GM21528 (cell line): ENCODE measurements at regions not wholly inside any gene's neighbourhood (a gene's known extent, or its start where the extent isn't known, plus 50 kb on each side); places are given as distances from the start of the nearest gene placed in this dataset.
A peak's percentile ranks its signal among the peaks of the same experiment; 100 is the strongest.
"Not testable (repeated sequence)": the region's sequence is repeated elsewhere in the genome, so short reads cannot be mapped to it uniquely, and the experiment has no call there.

Source experiments
- ATAC-seq: cut with Tn5 transposase; IDR thresholded peaks from one replicate; pipeline ENCODE4 v1.9.1; 2021; ENCODE audit warnings: mild to moderate bottlenecking, moderate library complexity; ENCODE audit not compliant: unreplicated experiment, low FRiP score

DNA sequence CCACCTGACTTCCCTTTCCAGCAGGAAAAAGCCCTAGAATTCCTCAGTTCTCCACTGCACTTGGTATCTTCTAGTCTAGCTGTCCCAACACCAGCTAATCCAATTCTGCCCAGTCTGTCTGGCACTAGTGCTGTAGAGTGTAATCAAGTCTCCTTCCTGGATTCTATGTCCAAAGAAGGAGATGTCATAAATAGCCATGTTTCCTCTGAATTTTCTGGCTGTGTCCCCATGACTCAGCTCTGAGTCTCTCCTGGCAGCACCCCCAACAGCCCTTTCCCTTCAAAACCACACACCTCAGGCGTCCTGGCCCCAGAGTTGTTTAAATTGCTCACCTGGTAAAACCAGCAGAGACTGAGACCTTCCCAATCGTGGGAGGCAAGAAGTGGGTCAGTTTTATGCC lies 197.2 kb downstream of the GRXCR1 start:
- no peak for ATAC-seq

DNA sequence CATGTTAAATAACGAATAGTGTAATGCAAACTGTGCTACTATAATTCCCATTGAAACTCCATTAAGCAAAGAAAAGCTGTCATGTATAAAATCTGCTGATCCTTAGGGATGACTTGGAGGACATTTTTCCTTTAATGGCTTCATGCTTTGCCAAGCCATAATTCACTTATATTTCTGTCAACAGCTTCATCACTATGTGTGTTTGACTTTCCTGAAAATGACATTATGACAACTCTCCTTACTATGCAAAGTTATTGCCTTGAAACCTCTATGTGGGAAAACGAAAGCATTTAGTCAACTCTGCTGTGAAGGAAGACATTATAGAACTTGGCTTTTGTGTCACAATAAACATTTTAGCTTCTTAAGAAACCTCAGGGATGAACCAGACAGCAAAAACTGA lies 210.5 kb downstream of the GRXCR1 start:
- ATAC-seq, result no peak

DNA sequence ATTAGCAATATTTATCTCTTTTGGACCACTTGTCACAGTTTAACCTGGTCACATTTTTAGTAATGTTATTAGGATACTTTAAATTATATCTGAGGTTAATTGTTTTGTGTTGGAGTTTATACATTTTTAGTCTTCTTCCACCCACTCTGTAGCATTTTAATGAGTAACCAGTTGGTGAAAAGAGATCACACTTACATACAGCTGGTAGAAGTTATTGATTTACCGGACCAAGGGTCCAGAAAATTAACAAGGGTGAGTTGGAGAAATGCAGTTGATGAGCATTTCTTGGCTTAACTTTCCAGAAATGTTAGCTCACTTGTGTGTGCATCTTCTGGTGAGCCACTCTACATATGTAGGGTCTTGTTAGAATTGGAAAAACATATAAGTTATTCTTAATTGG lies 219.6 kb downstream of the GRXCR1 start:
- no peak for ATAC-seq

DNA sequence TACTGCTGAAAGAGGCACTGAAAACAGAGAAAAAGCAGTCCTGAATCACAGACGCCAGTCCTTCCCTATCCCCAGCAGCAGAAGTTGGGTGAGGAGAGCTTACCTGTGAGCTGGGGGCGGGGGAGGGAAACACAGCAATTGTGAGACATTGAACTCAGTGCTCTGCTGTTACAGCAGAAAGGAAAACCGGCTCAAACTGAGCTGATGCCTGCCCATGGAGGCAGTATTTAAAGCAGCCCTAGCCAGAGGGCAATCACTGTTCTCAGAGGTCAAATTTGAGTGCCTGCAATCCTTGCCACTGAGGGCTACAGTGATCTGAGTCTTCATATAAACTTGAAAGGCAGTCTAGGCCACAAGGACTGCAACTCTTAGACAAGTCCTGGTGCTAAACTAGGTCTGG lies 220.7 kb downstream of the GRXCR1 start:
- ATAC-seq, result no peak

DNA sequence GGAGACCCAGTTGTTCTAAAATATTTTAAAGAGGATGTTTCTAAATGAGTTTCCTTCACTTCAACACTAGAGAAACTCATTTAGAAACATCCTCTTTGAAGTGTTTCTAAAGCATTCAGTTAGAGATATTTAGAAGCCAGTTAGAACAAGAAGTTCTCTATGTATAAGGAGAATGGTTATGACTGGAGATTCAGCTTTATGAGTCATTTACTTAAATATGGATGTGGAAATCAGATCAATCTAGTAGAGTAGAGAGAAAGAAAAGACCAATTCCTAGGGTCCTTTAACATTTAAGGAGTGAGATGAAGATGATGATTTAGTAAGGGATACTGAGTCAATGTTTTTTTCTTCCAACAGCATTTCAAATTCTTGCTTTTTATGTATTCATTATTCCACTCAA lies 234.1 kb downstream of the GRXCR1 start:
- ATAC-seq, result no peak

DNA sequence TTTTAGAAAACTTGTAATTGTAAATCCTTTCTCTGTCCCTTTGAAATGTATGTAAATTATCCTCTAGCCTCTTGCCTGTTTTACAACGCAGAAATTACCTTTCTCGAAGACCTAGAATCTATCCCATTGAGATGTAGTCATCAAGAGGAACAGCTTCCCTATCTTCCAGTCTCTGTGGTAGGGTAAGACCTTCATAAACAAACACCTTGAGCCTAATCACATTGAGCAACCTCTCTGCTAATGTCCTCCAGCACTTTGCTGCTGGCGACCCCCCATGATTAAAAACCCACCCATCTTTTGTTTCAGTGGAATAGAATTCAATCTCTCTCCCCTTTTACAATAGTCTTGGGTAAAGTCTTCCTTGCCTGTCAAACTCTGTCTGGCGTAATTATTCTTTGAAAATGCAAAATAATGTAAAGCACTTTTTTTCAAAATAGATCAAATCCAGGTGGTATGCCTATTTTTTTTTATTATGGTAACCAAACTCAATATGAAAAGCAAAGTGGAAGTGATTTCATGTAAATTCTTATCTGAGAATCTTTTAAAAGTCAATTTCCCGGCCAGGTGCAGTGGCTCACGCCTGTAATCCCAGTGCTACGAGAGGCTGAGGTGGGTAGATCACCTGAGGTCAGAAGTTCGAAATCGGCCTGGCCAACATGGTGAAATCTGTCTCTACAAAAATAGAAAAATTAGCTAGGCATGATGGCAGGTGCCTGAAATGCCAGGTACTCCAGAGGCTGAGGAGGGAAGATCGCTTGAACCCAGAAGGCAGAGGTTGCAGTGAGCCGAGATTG lies 237.9 kb downstream of the GRXCR1 start:
- ATAC-seq, result no peak

DNA sequence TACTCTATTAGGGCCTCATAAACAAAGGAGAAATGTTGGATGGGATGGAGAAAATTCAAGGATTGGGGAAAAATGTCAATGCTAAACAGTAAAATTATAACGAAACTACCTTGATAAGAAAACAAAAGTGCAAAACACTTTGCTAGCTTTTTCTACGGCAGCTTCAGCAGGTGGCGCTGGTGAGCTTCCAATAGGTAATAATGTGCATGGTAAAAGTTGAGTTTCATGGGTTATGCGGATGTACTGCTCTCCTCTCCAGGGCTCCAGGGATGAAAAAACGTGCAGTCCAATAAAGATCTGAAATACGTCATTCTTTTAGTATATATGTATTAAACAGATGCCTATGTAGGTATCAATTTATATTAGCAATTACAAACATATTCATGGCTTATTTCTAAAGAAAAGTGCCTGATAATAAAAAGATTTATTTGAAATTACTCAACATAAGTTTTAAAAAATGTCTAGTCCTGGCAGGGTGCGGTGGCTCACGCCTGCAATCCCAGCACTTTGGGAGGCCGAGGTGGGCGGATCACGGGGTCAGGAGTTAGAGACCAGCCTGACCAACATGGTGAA lies 239.6 kb downstream of the GRXCR1 start:
- ATAC-seq, result peak; percentile 73

DNA sequence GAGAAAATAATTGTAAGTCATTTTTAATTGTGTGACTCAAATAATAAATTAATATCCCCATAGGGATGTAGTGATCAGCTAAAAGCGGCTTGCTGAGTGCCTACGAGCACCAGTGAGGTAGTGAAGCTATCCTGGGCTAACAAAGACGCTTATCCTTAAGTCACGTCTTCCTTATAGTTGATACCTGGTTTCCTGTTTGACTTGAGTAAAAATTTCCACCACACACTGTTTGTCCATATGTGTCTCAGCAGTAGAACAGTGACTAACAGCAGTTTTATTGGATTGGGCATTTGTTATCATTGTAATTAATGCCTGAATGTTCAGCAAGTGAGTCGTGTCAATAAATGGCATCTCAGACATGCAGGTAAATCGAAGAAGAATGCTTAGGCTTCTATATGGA lies 241.1 kb downstream of the GRXCR1 start:
- no peak for ATAC-seq

DNA sequence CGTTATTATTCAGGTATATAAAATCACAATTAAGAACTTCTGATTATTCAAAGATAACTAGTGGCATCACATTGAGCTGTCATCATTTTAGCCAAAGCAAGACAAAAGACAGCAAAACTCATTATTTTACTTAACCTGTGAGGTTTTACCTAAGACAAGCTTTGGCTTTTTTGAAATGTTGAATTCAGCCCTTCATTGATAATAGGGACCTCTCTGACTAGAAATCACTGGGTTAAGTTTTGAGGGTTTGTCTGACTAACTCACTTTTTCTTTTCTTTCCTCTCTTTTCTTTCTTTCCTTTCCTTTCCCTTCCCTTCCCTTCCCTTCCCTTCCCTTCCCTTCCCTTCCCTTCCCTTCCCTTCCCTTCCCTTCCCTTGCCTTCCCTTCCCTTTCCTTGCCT lies 244.2 kb downstream of the GRXCR1 start:
- ATAC-seq, result no peak

DNA sequence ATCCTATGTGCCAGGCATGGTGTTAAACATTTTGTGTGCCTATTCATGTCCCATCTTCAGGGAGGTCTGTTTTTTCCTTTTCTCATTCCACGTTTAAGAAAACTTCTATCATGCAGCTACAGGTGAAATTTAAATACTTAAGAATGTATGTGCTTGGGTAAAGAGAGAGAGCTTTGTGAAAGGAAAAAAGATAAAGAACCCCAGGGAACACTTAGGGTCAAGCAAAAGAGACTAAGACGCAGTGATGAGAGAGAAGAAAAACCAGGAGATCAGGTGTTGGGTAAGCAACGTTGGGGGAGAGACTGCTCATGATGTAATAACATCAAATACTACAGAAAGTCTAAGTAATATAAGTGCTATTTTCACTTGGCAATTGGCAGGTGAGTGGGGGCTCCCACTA lies 253.7 kb downstream of the GRXCR1 start:
- no peak for ATAC-seq

DNA sequence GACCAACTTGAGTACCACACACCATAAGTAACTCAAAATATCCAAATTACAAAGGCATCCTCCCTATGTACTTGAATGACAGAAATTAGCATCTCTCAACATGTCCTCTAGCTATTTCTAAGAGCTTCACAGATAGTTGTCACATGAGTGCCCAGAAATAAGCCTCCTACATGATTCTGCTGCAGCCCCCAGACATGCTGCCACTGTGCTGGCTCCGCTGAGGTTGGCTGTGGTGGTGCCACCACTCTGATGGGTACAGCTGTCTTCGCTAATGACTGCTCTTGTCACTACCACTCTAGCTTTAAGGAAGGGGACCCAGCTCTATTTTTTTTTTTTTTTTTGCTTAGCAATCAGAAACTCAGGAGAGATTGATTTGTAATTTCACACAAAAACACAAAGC lies 256.0 kb downstream of the GRXCR1 start:
- no peak for ATAC-seq

DNA sequence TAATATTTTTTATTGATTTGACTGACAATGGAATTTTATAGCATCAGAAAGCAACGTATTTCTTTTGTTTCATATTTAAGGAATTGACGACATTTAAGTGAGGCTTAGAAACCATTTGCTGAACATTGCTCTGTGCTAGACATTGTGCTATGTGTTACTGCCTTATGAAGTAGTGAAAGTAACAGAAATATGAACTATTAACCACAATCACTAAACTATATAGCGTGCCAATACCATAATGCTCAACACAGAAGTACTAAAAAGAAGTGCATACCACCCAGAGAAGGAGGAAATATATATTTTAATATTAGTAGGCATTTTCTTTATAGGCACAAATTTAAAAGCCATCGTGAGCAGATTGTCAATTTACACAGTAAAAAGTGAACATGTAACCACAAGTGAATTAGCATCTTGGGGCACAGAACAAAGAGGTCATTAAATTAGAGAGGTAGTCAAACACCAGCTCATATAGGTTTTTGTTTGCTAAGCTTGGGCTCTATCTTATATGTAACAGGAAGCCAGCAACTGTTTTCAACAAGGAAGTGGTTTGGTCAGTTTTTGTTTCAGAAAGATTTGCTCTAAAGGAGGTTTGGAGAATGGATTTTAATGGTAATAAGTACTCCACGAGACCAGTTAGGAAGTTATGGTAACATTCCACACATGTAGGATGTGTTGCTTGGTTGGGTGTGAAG lies 270.7 kb downstream of the GRXCR1 start:
- ATAC-seq, result no peak

DNA sequence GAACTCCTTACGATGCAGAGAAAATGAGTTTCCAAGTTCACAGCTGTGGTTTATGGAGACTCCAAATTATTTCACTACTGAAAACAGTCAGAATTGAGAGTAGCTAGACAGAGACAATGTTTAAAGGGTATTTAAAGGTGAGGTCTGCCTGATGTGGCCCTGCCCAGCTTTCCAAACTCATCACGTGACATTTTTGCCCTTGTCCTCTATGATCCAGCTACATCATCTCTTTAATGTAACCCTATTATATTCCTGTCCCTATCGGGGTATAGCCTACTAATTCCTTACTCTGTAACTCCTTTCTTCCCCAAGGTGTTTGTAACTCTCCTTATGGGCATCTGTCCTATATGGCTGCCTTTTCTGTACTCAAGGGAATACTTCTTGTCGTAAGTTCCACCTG lies 297.2 kb downstream of the GRXCR1 start:
- ATAC-seq, result no peak

DNA sequence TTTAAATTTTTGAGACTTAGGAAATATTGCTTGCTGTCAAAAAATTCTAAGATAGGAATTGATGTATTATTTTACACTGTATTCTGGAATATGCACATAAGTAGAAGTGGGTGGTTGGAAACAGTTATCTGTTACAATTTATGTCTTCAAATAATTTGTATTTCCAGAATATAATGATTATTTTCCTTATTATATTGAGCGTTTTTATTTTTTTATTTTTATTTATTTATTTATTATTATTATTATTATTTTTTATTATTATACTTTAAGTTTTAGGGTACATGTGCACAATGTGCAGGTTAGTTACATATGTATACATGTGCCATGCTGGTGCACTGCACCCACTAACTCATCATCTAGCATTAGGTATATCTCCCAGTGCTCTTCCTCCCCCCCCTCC lies 320.1 kb downstream of the GRXCR1 start:
- not testable (repeated sequence) for ATAC-seq

DNA sequence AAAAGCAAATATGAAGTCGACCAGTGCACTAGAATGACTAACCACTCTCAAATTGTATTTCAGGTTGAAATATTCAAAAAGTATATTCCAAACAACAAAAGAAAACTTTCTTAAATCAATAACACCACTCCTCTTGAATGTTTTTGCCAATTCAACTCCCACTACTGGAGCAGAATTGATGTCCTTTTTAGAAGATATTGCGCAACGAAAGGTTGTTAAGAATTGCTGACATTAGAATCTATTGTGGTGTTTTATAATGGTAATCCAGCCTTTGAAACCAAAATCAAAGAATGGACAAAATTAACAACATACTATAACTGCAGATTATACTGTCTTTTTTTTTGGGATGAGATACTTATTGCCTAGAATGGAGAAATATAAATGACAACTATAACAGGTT lies 331.3 kb downstream of the GRXCR1 start:
- ATAC-seq, result no peak

DNA sequence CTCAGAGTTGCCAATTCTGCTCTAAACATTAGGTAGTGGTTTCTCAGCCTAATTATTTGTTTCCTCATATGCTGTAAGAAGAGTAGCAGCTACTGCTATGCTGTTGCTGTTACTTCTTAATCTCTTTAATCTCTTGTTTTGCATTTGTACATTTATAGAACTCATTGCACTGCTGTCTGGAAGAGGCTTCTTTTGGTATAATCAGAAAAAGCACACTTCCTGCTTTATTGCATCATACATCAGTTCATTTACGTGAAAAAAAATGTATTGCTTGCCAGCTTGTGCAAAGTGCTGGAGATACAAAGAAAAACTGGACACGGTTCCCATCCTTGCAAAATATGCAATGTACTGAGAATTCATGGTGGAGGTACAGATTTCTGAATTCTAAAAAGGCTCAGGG lies 332.0 kb downstream of the GRXCR1 start:
- no peak for ATAC-seq

DNA sequence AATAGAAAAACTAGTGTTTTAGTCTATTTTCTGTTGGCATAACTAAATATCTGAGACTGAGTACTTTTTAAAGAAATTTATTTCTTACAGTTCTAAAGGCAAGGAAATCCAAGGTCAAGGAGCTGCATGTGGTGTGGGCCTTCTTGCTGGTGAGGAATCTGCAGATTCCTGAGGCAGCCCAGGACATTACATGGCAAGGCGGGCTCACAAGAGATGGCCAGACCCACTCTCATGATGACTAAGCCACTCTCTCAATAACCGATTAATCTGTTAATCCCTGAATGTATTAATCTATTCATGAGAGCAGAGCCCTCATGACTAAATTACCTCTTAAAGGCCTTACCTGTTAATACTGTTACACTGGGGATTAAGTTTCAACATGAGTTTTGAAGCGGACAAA lies 340.8 kb downstream of the GRXCR1 start:
- ATAC-seq, result no peak

DNA sequence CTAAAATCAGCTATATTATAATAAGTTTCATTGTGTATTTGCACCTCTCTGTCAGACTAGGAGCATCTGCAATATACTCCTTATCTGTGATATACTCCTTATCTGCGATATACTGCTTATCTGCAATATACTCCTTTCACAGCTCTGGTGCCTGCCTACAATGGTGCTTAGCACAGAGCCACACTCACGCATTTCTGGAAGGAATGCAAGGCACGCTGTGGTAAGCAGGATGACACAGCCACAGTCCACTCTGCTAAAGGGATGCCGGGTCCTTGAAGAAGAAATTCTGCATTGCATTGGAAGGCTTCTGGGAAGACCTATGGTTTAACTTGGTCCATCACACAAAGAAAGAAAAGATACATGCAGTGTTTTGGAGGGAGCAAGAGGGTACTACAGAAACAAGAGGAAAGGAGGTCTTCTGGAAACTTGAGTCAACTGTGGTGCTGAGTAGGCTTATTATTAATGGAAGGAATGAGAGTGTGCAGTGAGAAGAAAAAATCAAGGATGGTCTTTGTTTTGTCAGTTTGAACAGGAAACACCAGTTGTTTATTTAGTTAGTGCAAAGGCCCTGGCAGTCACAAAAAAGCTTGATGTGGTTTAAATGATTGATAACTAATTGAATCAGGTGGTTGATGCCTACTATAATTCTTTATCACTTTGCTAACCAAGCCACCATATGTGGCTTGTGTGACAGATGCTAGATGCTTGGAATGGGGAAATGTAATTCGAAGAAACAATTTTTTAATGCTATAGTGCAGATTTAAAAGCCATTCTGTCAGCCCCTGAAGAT lies 342.3 kb downstream of the GRXCR1 start:
- ATAC-seq, result no peak

DNA sequence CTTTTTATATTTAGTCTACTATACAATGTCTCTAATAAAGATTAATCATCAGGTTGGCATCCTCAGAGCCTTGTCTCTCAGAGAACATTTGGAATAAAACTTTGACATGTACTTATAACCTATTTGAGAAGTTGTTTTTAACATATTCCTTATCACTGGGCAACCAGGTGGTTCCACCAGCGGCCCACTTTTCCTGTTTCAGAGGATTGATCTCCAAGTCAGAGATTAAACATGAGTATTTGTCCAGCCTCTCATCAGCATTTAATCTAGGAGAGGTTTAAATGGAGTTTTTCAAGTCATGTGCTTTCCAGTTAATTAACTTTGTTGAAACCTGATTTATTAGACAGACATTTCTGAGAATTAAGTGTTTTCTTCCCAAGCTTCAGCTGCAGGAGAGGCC lies 345.5 kb downstream of the GRXCR1 start:
- no peak for ATAC-seq

DNA sequence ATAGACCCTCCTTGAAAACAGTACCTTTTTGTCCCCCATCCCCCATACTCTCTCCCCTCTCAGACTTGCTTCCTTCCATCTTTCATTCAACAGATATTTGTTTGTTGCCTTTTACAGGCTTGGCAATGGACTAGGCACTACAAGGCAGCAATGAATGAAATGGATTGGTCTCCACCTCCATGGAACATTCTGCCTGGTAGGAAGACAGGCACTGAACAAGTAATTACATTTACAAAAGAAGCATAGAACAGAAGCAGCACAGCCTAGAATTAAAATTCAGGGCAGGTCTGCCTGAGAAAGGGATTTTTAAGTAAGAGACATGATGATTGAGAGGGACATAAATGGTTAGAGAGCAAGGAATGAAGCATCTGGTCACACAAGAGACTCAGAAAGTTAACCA lies 346.1 kb downstream of the GRXCR1 start:
- ATAC-seq, result no peak

DNA sequence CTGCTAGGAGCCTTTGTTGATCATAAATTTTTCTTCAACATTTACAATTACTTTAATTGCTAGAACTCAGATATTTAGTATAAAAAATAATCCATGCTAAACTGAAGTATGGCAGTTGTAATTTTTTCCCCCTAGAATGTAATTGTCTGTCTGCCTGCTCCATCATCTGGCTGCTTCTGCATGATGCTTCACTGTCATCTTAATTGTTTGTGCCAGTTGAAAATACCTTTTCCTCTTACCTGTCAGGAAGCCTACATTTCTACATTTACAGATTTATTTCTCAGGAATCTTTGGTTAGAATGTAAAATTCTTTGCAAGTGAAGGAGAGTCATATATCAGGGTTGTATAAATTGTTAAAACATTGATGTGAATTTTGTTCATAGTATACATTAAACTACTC lies 348.6 kb downstream of the GRXCR1 start:
- ATAC-seq, result no peak
